GM18861 (cell line): ENCODE measurements at regions not wholly inside any gene's neighbourhood (a gene's known extent, or its start where the extent isn't known, plus 50 kb on each side); places are given as distances from the start of the nearest gene placed in this dataset.
"Not testable (repeated sequence)": the region's sequence is repeated elsewhere in the genome, so short reads cannot be mapped to it uniquely, and the experiment has no call there.

Experiments
- ATAC-seq: cut with Tn5 transposase; IDR thresholded peaks from one replicate; pipeline ENCODE4 v1.9.1; 2021; ENCODE audit not compliant: unreplicated experiment

DNA sequence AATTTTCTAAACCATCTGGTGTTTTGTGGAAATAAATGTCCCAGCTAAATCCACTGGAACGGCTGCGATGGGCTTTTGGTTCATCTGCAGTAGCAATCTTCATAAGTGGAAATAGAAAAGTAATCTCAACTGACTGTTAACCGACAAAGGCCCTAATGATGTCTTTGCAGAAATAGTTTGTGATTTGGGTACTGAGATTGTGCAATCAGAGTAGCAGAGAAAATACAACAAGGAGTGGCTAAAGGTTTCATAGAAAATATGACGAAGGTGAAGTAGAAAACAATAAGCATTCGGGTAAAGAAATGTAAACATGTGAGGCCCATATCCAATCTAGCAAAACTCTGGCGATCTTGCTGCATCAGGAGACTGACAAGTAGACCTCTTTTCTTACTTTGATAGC lies 262.6 kb upstream of the MCTP2 start:
- ATAC-seq = no peak

DNA sequence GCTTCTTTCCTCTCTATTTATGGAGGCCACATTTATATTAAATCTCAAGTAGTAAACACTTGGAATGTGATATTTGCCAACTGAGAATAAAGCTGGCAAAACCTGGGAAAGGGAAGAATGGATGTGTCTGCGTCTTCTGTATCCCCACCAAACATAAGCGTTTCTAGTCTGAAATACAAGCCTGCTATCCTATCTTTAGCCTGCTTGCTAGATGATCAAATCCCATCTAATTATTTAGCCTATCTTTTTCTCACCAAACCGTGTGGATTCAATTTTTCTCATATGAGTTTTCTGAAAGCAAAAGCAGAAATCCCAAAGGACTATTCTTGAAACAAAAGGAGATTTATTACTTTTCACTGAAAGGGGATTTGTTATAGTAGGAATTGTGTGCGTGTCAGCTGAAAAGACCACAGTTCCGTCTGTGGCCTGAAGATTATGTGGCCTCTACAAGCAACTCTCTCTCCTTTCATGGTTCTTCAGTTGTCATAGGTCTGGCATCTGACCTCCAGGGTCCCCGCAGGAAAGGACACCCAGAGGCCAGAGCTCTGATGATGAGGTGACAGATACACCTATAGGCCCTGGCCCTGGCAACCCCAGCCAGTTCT lies 266.0 kb upstream of the MCTP2 start:
- no peak for ATAC-seq

DNA sequence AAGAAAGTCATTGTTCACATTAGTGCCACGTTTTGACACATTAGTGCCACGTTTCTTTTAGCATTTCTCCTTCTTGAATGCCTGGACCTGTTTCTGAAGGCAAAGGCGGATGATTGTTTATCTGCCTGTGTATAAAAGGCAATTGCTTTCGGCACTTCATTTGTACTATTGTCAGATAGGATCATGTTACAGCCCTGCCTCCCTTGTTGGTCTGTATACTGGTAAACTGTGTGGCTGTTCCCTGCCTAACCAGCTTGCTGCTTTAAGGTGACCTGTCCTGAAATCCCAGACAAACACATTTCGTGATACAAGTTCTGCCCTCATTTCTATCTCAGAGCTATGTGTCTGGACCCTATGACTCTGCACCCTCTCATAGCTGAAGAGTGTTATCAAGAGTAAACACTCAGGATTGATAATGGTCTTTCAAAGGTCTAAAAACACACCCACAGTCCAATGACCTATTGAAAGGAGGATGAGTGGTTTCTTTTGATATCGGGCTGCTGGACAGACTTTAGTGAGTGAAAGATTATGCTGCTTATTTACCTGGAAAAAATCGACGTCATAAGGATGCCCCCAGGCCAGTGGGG lies 276.3 kb upstream of the MCTP2 start:
- no peak for ATAC-seq

- ATAC-seq = no peak
These were observed 282.6 kb upstream of the MCTP2 start for GRCh38 chr15:93948726-93949125.

DNA sequence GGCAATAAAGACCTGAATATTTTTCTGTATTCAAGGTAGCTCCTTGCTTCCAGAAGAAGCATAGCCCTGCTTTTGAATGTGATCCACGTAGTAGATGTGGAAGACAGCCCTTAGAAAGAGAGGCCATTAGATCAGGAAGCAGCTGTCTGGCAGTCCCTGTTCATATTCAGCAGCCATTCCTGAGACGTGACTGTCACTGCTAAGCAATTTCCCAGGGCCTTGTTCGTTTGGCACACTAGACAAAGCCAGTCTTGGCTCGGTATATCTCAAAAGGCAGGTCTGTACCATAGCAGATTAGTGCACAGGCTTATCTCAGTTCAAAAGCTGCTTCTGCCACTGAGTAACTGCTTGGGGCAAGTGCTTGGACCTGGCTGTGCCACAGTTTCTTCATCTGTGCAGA lies 287.8 kb upstream of the MCTP2 start:
- no peak for ATAC-seq

- no peak for ATAC-seq
These were observed 289.1 kb upstream of the MCTP2 start for GRCh38 chr15:93942269-93942694.

GRCh38 chr15:93941697-93942096 lies 289.7 kb upstream of the MCTP2 start:
- ATAC-seq = no peak

GRCh38 chr15:93940226-93940625 lies 291.1 kb upstream of the MCTP2 start:
- no peak for ATAC-seq

DNA sequence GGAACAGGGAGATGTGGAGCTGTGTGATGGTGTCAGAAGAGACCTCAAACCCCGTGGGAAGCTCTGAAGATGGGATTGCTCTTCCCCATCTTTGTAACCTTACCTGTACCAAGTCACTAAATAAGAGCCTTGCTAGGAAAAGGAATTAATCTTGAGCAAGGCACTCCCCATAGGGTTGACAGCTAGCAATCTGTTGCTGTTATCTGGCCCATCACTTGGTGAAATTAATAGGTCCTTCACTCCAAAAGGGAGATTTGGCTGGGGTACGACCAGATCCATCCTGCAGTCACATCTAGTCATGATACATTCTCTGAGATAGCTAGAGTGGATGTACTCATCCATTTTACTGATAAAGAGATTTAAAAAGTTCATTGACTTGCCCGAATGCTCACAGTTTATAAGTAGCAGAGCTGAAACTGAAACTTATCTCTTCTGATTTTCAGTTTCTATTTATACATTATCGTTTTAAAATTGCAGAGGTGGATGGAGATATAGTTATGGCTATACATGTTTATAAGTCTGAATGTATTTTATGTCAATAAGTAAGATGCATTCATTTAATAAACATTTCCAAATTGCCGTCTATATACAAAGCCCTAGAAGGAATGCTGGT lies 299.1 kb upstream of the MCTP2 start:
- ATAC-seq = peak; percentile 96

GRCh38 chr15:93929375-93930094 lies 301.8 kb upstream of the MCTP2 start:
- no peak for ATAC-seq

DNA sequence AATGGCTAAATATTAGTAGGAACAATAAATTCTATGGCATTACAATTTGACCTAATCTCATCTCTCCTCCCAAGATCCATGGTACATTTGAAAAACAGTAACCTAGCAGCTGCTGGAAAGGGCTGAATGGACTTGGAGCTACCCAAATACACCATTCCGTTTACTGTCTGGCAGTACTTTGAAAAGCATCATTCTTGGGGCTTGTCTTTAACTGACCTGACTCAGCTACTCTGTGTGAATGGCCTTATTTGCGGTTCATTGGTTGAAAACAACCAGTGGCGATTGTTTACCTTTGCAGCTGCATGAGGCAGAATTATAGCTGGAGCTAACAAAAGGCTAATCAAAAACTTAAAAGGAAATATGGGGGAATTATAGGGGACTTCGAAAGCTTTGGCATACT lies 311.2 kb upstream of the MCTP2 start:
- no peak for ATAC-seq

DNA sequence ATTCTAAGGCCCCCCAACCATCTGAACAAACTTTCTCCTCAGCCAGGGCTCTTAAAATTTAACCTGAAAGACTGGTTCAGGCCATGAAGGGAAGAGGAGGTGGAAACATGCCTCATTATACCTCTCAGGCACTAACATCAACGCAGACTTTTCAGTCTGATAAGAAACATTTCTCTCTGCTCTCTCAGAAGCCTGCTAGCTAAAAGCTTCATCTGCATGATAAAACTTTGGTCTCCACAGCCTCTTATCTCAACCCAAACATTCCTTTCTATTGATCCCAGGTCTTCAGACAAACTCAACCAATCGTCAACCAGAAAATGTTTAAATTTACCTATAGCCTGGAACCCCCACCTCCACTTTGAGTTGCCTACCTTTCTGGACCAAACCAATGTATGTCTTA lies 312.6 kb upstream of the MCTP2 start:
- not testable (repeated sequence) for ATAC-seq

DNA sequence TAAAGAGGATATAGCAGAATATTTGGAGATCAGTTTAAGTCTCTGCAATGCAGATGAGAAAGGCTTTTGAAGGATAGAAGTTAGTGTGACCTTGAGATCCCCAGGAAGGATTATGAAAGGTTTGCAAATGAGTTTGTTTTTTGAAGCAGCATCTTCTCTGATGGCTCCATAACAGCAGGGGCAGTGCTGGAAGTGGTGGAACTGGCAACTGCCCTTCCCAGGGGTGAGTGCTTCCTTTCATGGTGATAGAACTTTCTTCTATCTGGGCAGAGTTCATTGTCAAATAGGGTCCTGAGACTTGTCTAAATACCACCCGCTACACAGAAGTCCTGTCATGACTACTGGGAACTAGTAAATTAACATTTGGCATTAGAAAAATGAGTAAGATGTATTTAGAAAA lies 314.2 kb upstream of the MCTP2 start:
- no peak for ATAC-seq

DNA sequence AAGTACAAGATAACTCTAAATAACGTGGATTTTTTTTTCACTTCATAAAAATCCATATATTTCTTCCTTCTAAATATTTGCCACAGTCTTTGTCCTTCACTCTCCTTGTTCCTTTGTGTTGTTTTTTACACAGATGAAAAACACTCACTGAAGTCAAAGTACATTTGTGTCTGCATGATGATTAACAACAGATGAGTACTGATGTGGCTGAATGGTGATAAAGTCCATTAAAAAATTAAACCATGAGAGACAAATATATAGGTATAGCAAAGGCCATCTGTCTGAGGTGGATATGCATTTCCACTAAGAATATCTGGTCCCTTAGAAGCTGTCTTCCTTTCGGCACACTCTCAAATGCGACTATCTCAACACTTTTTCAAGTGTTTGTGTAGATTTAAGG lies 317.5 kb upstream of the MCTP2 start:
- no peak for ATAC-seq

GRCh38 chr15:93913310-93913709 lies 318.1 kb upstream of the MCTP2 start:
- ATAC-seq = no peak

DNA sequence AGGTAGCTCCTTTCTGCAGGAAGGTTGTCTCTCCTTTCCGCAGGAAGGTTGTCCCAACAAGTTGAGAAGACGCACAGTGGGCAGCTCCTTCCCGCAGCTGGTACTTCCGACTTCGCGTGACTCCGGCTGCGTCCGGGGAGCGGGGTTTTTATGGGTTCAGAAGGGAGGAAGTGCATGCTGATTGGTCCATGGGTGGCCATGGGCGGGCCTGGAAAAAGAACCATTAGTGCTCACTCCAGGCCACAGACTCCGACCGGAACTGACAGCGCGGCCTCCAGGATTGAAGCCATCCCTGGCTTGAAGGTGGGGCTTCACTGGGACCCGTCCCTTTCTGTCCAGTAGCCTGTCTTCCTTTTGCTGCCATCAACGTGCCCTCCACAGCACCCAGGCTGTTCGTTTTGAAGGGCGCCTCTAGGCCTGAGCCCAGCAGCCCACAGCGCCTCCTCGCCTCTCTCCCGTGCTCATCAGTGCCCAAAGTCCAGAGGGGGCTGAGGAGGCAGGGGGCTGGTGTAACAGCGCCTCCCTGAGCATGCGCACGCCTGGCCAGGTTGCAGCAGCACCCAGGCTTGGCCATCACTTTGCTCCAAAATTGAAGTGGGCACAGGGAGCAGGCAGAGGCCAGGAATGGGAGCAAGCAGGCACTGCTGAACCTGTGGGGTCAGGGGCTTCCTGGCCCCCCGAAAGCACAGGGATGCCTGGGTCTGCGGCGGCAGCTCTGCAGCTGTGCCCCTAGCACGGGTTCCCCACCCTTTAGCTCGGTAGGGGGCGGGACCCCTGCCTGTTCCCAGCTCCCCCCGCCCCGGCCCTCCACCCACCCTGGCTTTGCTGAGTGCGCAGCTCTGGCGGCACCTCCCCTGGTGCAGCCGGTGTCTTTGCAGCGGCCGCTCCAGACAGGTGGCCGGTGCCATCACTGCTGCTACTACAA lies 330.6 kb upstream of the MCTP2 start:
- ATAC-seq = no peak

DNA sequence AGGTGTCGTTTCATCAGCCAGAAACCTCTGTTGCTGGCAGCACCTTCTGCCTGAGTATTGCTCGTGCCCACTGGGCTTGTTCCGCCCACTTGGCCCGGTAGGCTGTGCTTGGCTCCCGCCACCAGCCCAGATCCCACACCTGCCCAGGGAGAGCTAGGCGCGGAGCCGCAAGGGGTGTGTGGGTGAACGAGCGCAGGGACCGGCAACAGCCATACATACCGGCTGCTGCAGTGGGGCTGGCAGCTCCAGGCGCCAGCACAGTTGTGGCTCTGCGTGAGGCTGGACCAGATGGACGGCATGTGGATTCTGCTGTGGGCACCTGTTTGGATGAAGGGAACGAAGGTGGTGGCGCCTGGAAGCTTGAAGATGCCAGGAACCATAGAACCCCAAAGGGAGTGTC lies 331.5 kb upstream of the MCTP2 start:
- ATAC-seq = no peak

GRCh38 chr15:93897377-93897776 lies 334.0 kb upstream of the MCTP2 start:
- no peak for ATAC-seq

DNA sequence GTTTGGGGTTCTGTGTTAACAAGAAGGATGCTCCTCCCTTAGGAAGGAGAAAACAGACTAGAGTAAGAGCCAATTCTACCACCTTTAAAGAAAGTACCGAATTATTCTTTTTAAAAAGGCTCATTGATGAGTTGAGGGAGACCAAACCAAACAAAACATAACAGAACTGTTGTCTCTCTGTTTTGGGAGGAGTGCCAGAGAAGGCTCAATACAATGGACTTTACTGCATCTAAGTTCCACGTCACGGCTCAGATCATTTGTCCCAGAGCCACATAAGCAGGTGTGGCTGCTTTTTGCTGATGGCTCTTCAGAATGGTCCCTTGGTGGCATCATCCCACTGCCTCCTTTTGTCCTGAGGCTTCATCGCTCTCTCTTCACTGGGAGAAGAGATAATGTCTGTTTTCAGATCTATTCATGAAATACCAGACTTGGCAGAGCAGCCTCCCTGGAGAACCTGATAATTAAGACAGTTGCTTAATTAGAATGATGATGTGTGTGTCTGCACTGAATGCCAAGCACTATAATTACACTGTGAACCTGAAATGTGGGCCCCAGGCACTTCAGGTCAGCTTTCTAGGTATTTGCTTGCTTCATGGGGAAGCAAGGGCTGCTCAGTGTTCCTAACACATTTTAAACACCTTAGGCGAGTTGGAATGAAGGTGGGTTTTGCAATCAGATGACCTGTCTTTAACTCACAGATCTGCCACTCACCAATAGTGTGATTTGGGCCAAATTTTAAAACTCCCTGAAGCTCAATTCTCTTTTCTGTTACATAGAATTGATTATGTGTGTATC lies 335.2 kb upstream of the MCTP2 start:
- ATAC-seq = no peak

DNA sequence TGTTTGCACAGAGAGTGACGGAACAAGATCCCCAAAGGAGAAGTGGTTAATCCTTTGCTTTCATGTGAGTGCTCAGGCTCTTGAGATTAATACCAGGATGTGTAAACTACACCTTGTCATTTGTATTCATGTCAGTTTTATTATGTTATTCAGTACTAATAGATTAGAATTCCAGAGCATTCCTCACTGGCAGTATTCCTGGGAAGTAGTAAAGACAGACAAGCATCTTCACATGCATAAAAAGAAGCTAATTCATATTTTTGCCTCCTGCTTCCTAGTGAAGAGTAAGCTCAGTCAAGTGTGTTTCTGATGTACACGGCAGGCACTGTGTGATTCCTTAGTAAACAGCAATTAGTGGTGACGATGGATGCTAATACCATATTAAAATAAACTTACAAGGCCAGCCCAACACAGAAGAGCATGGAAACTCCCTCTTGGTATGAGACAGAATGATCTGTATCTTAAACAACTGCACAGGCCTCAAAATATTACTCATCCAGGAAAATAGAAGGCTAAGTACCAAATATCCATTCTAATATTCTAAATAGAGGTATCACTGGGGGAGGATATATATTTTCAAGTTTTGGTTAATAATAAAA lies 336.8 kb upstream of the MCTP2 start:
- no peak for ATAC-seq
